ENCODE measurements at regions not wholly inside any gene's neighbourhood (a gene's known extent, or its start where the extent isn't known, plus 50 kb on each side); places are given as distances from the start of the nearest gene placed in this dataset.

- TF ChIP-seq SIN3A (IDR thresholded peaks at IDR 0.05; ENCODE audit: borderline replicate concordance, insufficient read depth, low read length) (no peak), TAF1 (IDR thresholded peaks at IDR 0.05; ENCODE audit: borderline replicate concordance, insufficient read depth, low read length) (no peak), REST (IDR thresholded peaks at IDR 0.05; ENCODE audit: insufficient read depth in 1 of 2, low read depth in 2 of 2, low read length in 2 of 2) (no peak), POLR2AphosphoS5 (IDR thresholded peaks at IDR 0.05; ENCODE audit: low read depth, low read length) (no peak), FOXP2 (optimal IDR thresholded peaks at IDR 0.05; ENCODE audit: borderline replicate concordance, extremely low read depth, extremely low read length, insufficient read depth) (no peak)
Observed at GRCh38 chr18:56468396-56468795, 170.0 kb downstream of the TXNL1 start.

GRCh38 chr18:56462276-56462675 is 176.1 kb downstream of the TXNL1 start:
- TF ChIP-seq FOXP2 (optimal IDR thresholded peaks at IDR 0.05; ENCODE audit: borderline replicate concordance, extremely low read depth, extremely low read length, insufficient read depth) (no peak), SIN3A (IDR thresholded peaks at IDR 0.05; ENCODE audit: borderline replicate concordance, insufficient read depth, low read length) (no peak), REST (IDR thresholded peaks at IDR 0.05; ENCODE audit: insufficient read depth in 1 of 2, low read depth in 2 of 2, low read length in 2 of 2) (no peak), TAF1 (IDR thresholded peaks at IDR 0.05; ENCODE audit: borderline replicate concordance, insufficient read depth, low read length) (no peak), POLR2AphosphoS5 (IDR thresholded peaks at IDR 0.05; ENCODE audit: low read depth, low read length) (no peak)

DNA sequence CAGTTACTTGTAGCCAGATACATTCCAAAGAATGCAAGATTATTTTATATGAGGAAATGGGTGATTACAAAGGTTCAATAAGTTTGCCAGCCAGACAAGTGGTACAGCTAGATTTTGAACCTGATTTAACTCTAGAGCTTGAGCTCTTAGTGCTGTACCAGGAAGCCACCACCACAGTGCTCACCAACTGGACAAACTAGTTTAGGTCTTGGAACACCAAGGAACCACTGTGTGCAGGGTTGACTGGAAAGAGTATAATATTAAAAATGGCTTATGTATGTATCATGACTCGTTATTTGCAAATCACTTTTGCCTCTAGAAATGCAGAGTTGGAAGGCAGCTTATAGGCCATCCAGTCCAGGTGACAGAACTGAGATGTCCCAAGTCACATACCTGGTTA is 177.2 kb downstream of the TXNL1 start:
- TF ChIP-seq SIN3A (IDR thresholded peaks at IDR 0.05; ENCODE audit: borderline replicate concordance, insufficient read depth, low read length) (no peak), TAF1 (IDR thresholded peaks at IDR 0.05; ENCODE audit: borderline replicate concordance, insufficient read depth, low read length) (no peak), POLR2AphosphoS5 (IDR thresholded peaks at IDR 0.05; ENCODE audit: low read depth, low read length) (no peak), REST (IDR thresholded peaks at IDR 0.05; ENCODE audit: insufficient read depth in 1 of 2, low read depth in 2 of 2, low read length in 2 of 2) (no peak), FOXP2 (optimal IDR thresholded peaks at IDR 0.05; ENCODE audit: borderline replicate concordance, extremely low read depth, extremely low read length, insufficient read depth) (no peak)

GRCh38 chr18:56460581-56460980 is 177.8 kb downstream of the TXNL1 start:
- TF ChIP-seq FOXP2 (optimal IDR thresholded peaks at IDR 0.05; ENCODE audit: borderline replicate concordance, extremely low read depth, extremely low read length, insufficient read depth) (no peak), TAF1 (IDR thresholded peaks at IDR 0.05; ENCODE audit: borderline replicate concordance, insufficient read depth, low read length) (no peak), SIN3A (IDR thresholded peaks at IDR 0.05; ENCODE audit: borderline replicate concordance, insufficient read depth, low read length) (no peak), REST (IDR thresholded peaks at IDR 0.05; ENCODE audit: insufficient read depth in 1 of 2, low read depth in 2 of 2, low read length in 2 of 2) (no peak), POLR2AphosphoS5 (IDR thresholded peaks at IDR 0.05; ENCODE audit: low read depth, low read length) (no peak)

All from PFSK-1 (cell line).